Left lung (tissue), 4 donors: ENCODE measurements at regions not wholly inside any gene's neighbourhood (a gene's known extent, or its start where the extent isn't known, plus 50 kb on each side); places are given as distances from the start of the nearest gene placed in this dataset.

ENCODE experiments used
- ATAC-seq: fragments of 200-7000 bp; cut with Tn5 transposase; one replicate; pipeline ENCODE4 v1.9.1; 2020; ENCODE audit warnings: moderate library complexity
- DNase-seq, 4 donors: peaks; one replicate each; pipeline ENCODE4 v3.0.0-alpha.2; 2013 to 2020
- H3K27ac ChIP-seq, 2 donors: fragments of 200-600 bp; sonication (generic) in 1 of 2; one replicate each; pipeline versions ENCODE4 v1.5.0 to v1.8.0; 2020 to 2021
- H3K27me3 ChIP-seq, 2 donors: fragments of 200-600 bp; sonication (generic) in 1 of 2; one replicate each; pipeline versions ENCODE4 v1.5.0 to v1.8.0; 2020 to 2021
- H3K36me3 ChIP-seq, 2 donors: fragments of 200-600 bp; sonication (generic) in 1 of 2; one replicate each; pipeline versions ENCODE4 v1.5.0 to v1.8.0; 2020 to 2021
- H3K4me1 ChIP-seq, 2 donors: fragments of 200-600 bp; one replicate each; pipeline ENCODE4 v1.8.0; 2021
- H3K4me3 ChIP-seq, 2 donors: fragments of 200-600 bp; sonication (generic) in 1 of 2; one replicate each; pipeline versions ENCODE4 v1.5.0 to v1.8.0; 2020 to 2021; ENCODE audit warnings: mild to moderate bottlenecking in 1 of 2
- H3K9me3 ChIP-seq, 2 donors: fragments of 200-600 bp; sonication (generic) in 1 of 2; one replicate each; pipeline versions ENCODE4 v1.5.0 to v1.8.0; 2020 to 2021
- CTCF ChIP-seq, 2 donors: fragments of 200-600 bp; sonication (generic) in 1 of 2; IDR thresholded peaks; one replicate each; pipeline versions ENCODE4 v1.5.0 to v1.8.0; 2021; ENCODE audit warnings: antibody characterized with exemption in 2 of 2
- intact Hi-C, 2 donors: fragments of 100-400 bp; cut with DNase I; formaldehyde crosslinking; loops; one replicate each; pipeline versions ENCODE4 v1.11.2 to v1.14.2; 2022
- donor health status: DM: no; HTN: yes; CAD: no.
- donor health status: DM: no; HTN: no; CAD: no.

- no peaks in the 10 kb centered on the region for H3K27me3 ChIP-seq
- TF ChIP-seq CTCF (IDR thresholded peaks at IDR 0.05), result no peak
- no peak overlapping the region for H3K27ac ChIP-seq
- no peak for ATAC-seq
- H3K4me3 ChIP-seq, result no peak overlapping the region
- H3K36me3 ChIP-seq, result no peaks in the 10 kb centered on the region
- no peaks in the 10 kb centered on the region for H3K9me3 ChIP-seq
- H3K4me1 ChIP-seq, result peaks cover 0 to 7% of the 10 kb centered on the region in 2 donors
- DNase-seq, result no peak
- intact Hi-C loops, result no loop called here
Observed at GRCh38 chr10:21077681-21078080, 180.6 kb upstream of the NEBL start.

- H3K27me3 ChIP-seq, result no peaks in the 10 kb centered on the region
- intact Hi-C loops, result no loop called here
- DNase-seq (no peak), ATAC-seq (no peak)
- H3K4me1 ChIP-seq, result peaks cover 0 to 7% of the 10 kb centered on the region in 2 donors
- H3K27ac ChIP-seq, result no peak overlapping the region
- H3K36me3 ChIP-seq, result no peaks in the 10 kb centered on the region
- H3K4me3 ChIP-seq, result no peak overlapping the region
- TF ChIP-seq CTCF (IDR thresholded peaks at IDR 0.05), result no peak
- H3K9me3 ChIP-seq, result no peaks in the 10 kb centered on the region
Observed at GRCh38 chr10:21076381-21076780, 179.3 kb upstream of the NEBL start.

GRCh38 chr10:21075880-21076279 lies 178.8 kb upstream of the NEBL start:
- H3K27me3 ChIP-seq, result no peaks in the 10 kb centered on the region
- no peak overlapping the region for H3K4me3 ChIP-seq
- no peak for ATAC-seq
- intact Hi-C loops, result no loop called here
- no peak for TF ChIP-seq CTCF (IDR thresholded peaks at IDR 0.05)
- H3K4me1 ChIP-seq, result peaks cover 0 to 7% of the 10 kb centered on the region in 2 donors
- no peak for DNase-seq
- no peak overlapping the region for H3K27ac ChIP-seq
- H3K36me3 ChIP-seq, result no peaks in the 10 kb centered on the region
- no peaks in the 10 kb centered on the region for H3K9me3 ChIP-seq

DNA sequence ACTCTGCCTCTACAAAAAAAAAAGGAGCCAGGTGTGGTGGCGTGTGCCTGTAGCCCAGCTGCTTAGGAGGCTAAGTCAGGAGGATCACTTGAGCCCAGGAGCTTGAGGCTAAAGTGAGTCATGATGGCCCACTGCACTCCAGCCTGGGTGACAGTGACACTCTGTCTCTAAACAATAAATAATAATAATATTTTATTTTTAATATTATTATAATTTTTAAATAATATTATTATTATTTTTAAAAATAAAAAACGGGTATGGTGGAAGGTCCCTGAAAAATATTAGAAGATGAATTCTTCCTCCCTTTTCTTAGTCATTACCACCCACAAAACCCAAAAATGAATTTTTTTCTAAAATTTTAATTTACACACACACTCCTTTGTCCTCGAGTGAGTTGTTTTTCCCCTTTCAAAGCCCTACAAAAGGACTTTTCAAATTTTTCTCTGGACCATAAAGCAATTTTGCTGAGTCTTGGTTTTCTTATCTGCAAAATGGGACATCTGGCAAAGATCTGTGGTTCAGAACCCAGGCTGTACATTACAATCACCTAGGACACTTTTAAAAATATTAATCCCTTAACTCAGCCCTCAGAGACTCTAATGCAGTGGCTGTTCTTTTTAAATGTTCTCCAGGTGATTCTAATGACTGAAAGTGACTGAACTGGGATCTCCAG lies 174.0 kb upstream of the NEBL start:
- Histone ChIP-seq H3K4me3 (no peak overlapping the region), H3K4me1 (no peaks in the 10 kb centered on the region), H3K36me3 (no peaks in the 10 kb centered on the region), H3K27me3 (no peaks in the 10 kb centered on the region), H3K27ac (no peak overlapping the region), H3K9me3 (no peaks in the 10 kb centered on the region)
- no peak for DNase-seq
- intact Hi-C loops, result no loop called here
- TF ChIP-seq CTCF (IDR thresholded peaks at IDR 0.05), result no peak
- no peak for ATAC-seq

- Histone ChIP-seq H3K9me3 (no peaks in the 10 kb centered on the region), H3K4me3 (no peak overlapping the region), H3K27me3 (no peaks in the 10 kb centered on the region), H3K27ac (no peak overlapping the region), H3K36me3 (no peaks in the 10 kb centered on the region), H3K4me1 (no peaks in the 10 kb centered on the region)
- intact Hi-C loops, result no loop called here
- DNase-seq (no peak), ATAC-seq (no peak)
- TF ChIP-seq CTCF (IDR thresholded peaks at IDR 0.05), result no peak
Observed at GRCh38 chr10:21069929-21070700, 173.0 kb upstream of the NEBL start.
